Erythroblast (primary cell): ENCODE measurements at regions not wholly inside any gene's neighbourhood (a gene's known extent, or its start where the extent isn't known, plus 50 kb on each side); places are given as distances from the start of the nearest gene placed in this dataset.

Experiments used
- GATA1 ChIP-seq: IDR thresholded peaks from 2 replicates; pipeline ENCODE4 v1.6.1; 2011; ENCODE audit warnings: low read depth, mild to moderate bottlenecking, control low read depth, low read length, moderate library complexity
- POLR2A ChIP-seq: IDR thresholded peaks from 2 replicates; pipeline ENCODE4 v1.6.1; 2011; ENCODE audit warnings: mild to moderate bottlenecking, low read length

DNA sequence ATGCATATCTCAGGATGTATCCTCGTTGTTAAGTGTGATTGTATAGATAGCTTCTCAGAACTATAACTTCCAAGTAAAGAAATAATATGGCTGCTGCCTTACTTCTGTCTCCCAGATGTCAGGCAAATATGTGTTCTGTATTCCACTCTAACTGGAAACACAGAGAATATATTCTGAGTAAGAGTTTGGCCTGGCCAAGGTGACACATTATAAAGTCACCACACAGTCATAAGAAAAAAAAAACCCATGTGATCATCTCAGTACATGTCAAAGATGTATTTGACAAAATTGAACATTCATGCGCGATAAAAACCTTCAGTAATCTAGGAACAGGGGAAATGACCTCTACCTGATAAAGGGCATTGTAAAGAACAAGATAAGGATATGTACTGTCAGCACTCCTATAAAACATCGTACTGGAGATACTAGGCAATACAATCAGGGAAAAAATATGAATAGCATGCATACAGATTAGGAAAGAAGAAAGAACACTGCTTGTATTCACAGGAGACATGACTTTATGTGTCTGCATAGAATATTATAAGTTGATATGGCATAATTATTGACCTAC lies 207.1 kb downstream of the ZNF330 start:
- TF ChIP-seq POLR2A (no peak), GATA1 (no peak)
